ENCODE measurements at regions not wholly inside any gene's neighbourhood (a gene's known extent, or its start where the extent isn't known, plus 50 kb on each side); places are given as distances from the start of the nearest gene placed in this dataset.

DNA sequence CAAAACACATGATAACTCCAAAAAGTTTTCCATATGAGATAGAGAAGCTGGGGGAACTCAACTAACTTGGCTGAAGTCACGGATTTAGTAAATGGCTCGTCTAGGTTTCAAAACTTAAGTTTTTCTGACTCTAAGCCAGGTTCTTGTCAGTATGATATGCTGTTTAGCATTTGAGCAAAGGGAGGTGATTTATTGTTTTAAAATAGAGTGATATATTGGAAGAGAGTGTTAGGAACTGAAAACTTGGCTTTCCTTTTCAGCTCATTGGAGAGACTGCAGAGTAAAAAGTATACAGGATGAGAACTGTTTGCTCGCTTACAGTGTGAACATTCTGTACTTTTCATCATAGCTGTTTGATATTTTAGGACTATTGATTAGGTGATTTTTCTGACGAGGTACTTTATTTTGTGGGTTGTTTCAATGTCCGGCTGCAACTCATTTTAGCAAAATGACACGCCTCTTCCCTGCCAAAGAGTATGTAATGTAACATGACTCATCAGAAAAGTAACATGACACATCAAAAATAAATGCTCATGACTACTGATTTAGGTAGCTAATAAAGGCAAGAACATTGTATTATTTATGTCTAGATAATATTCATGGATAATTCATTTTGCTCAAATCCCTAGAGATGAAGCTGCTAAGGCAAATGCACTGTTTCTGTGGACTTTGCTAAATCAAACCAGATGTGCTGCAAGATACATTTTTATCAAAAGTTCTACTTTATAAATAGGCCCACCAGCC lies 355.1 kb downstream of the GPATCH2 start:
- no peak for TF ChIP-seq POLR2AphosphoS5 (IDR thresholded peaks at IDR 0.05)
- TF ChIP-seq, protein P1, sequence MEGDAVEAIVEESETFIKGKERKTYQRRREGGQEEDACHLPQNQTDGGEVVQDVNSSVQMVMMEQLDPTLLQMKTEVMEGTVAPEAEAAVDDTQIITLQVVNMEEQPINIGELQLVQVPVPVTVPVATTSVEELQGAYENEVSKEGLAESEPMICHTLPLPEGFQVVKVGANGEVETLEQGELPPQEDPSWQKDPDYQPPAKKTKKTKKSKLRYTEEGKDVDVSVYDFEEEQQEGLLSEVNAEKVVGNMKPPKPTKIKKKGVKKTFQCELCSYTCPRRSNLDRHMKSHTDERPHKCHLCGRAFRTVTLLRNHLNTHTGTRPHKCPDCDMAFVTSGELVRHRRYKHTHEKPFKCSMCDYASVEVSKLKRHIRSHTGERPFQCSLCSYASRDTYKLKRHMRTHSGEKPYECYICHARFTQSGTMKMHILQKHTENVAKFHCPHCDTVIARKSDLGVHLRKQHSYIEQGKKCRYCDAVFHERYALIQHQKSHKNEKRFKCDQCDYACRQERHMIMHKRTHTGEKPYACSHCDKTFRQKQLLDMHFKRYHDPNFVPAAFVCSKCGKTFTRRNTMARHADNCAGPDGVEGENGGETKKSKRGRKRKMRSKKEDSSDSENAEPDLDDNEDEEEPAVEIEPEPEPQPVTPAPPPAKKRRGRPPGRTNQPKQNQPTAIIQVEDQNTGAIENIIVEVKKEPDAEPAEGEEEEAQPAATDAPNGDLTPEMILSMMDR (IDR thresholded peaks at IDR 0.05): no peak
- no peak for TF ChIP-seq EP300 (IDR thresholded peaks at IDR 0.05)
- TF ChIP-seq POLR2A (IDR thresholded peaks at IDR 0.05): no peak
